ENCODE measurements at regions not wholly inside any gene's neighbourhood (a gene's known extent, or its start where the extent isn't known, plus 50 kb on each side); places are given as distances from the start of the nearest gene placed in this dataset.

GRCh38 chrX:131746491-131746968 lies 202.7 kb downstream of the OR13H1 start:
- no peak overlapping the region for H3K4me2 ChIP-seq (ENCODE audit: insufficient read depth, low read length, poor library complexity, severe bottlenecking)
- H3K18ac ChIP-seq (ENCODE audit: low read length) = no peak overlapping the region
- WGBS, 2 donors (ENCODE audit: extremely low coverage in 2 of 2, insufficient read length in 2 of 2, insufficient replicate concordance in 1 of 2) = no CpG with 5 or more reads among the region's 14 CpGs
- H3K9ac ChIP-seq (ENCODE audit: low read depth, low read length, poor library complexity) = no peak overlapping the region
- no peak overlapping the region for H3K27ac ChIP-seq (replicated peaks; ENCODE audit: low read length)
- peak overlapping the region; percentile 86 for H2AFZ ChIP-seq (ENCODE audit: low read length)
- peaks cover 0 to 4% of the 10 kb centered on the region in 2 donors for H3K9me3 ChIP-seq (replicated peaks in 1 of 2; ENCODE audit: control insufficient read depth in 2 of 2, insufficient read depth in 1 of 2, low read depth in 1 of 2, low read length in 2 of 2)
- H4K91ac ChIP-seq (ENCODE audit: low read depth, low read length, poor library complexity) = no peak overlapping the region
- no peak overlapping the region for H2BK5ac ChIP-seq (ENCODE audit: low read length)
- no peak overlapping the region for H2AK5ac ChIP-seq (ENCODE audit: low read depth, low read length)
- no peaks in the 10 kb centered on the region for H3K27me3 ChIP-seq (ENCODE audit: control insufficient read depth in 3 of 3, insufficient read depth in 3 of 3, low read depth in 1 of 3, low read length in 3 of 3)
- H3K14ac ChIP-seq (ENCODE audit: low read length) = no peak overlapping the region
- no peak overlapping the region for H2BK15ac ChIP-seq (ENCODE audit: low read length)
- H3K4me3 ChIP-seq (ENCODE audit: low read length in 2 of 2) = peak overlapping the region in 1 of 2 donors; percentile 50
- no peak overlapping the region for H4K8ac ChIP-seq (ENCODE audit: low read depth, low read length)
- peaks cover 16 to 83% of the 10 kb centered on the region in 2 donors for H3K36me3 ChIP-seq (replicated peaks in 1 of 2; ENCODE audit: control insufficient read depth in 2 of 2, insufficient read depth in 2 of 2, low read length in 2 of 2)
- no peaks in the 10 kb centered on the region for H3K79me1 ChIP-seq (ENCODE audit: low read depth, low read length)
- no peak overlapping the region for H3K4ac ChIP-seq (ENCODE audit: low read length)
- no peak overlapping the region for H2BK120ac ChIP-seq (ENCODE audit: low read depth, low read length)
- no peak overlapping the region for H3K23ac ChIP-seq (ENCODE audit: low read depth, low read length, poor library complexity)
- DNase-seq (ENCODE audit: low spot score) = no peak
- no peak overlapping the region for H2BK12ac ChIP-seq (ENCODE audit: low read length)
- H3K4me1 ChIP-seq (ENCODE audit: control insufficient read depth in 2 of 2, insufficient read depth in 1 of 2, low read depth in 1 of 2, low read length in 2 of 2) = no peaks in the 10 kb centered on the region

DNA sequence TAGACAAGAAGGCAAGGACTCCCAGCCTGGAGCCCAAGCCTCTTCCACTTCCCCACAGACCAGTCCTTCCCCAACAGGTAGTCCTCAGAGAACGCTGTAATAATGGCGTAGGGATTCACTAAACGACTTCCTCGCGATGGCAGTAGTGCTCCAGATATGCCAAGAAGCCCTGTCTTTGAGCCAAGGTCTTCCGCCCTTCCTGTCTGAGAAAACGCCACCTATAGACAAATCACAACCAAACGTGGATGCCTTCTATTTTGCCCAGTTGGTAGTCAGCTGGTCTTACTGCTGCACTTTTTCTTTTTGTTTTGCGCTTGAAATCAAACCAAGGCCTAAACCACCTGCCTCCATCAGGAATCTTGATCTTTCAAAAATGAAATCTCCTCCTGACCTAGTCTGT lies 203.3 kb downstream of the OR13H1 start:
- Histone ChIP-seq H3K27me3 (ENCODE audit: control insufficient read depth in 3 of 3, insufficient read depth in 3 of 3, low read depth in 1 of 3, low read length in 3 of 3) (no peaks in the 10 kb centered on the region), H3K4me3 (ENCODE audit: low read length in 2 of 2) (peak overlapping the region in 1 of 2 donors; percentile 50), H4K8ac (ENCODE audit: low read depth, low read length) (no peak overlapping the region), H3K9me3 (replicated peaks in 1 of 2; ENCODE audit: control insufficient read depth in 2 of 2, insufficient read depth in 1 of 2, low read depth in 1 of 2, low read length in 2 of 2) (no peaks in the 10 kb centered on the region), H3K14ac (ENCODE audit: low read length) (no peak overlapping the region), H3K4me1 (ENCODE audit: control insufficient read depth in 2 of 2, insufficient read depth in 1 of 2, low read depth in 1 of 2, low read length in 2 of 2) (no peaks in the 10 kb centered on the region), H2BK12ac (ENCODE audit: low read length) (no peak overlapping the region), H3K23ac (ENCODE audit: low read depth, low read length, poor library complexity) (no peak overlapping the region), H4K91ac (ENCODE audit: low read depth, low read length, poor library complexity) (no peak overlapping the region), H3K4me2 (ENCODE audit: insufficient read depth, low read length, poor library complexity, severe bottlenecking) (no peak overlapping the region), H3K4ac (ENCODE audit: low read length) (no peak overlapping the region), H3K27ac (replicated peaks; ENCODE audit: low read length) (no peak overlapping the region), H2AK5ac (ENCODE audit: low read depth, low read length) (no peak overlapping the region), H3K18ac (ENCODE audit: low read length) (no peak overlapping the region), H2BK15ac (ENCODE audit: low read length) (no peak overlapping the region), H3K9ac (ENCODE audit: low read depth, low read length, poor library complexity) (no peak overlapping the region), H2AFZ (ENCODE audit: low read length) (peak overlapping the region; percentile 86), H3K79me1 (ENCODE audit: low read depth, low read length) (no peaks in the 10 kb centered on the region), H2BK5ac (ENCODE audit: low read length) (no peak overlapping the region), H2BK120ac (ENCODE audit: low read depth, low read length) (no peak overlapping the region), H3K36me3 (replicated peaks in 1 of 2; ENCODE audit: control insufficient read depth in 2 of 2, insufficient read depth in 2 of 2, low read length in 2 of 2) (peaks cover 12 to 85% of the 10 kb centered on the region in 2 donors)
- no CpG with 5 or more reads among the region's 9 CpGs for WGBS, 2 donors (ENCODE audit: extremely low coverage in 2 of 2, insufficient read length in 2 of 2, insufficient replicate concordance in 1 of 2)
- DNase-seq (ENCODE audit: low spot score) = no peak

GRCh38 chrX:131752493-131753198 lies 208.8 kb downstream of the OR13H1 start:
- H3K4me1 ChIP-seq (ENCODE audit: control insufficient read depth in 2 of 2, insufficient read depth in 1 of 2, low read depth in 1 of 2, low read length in 2 of 2) = no peaks in the 10 kb centered on the region
- no peak overlapping the region for H2BK12ac ChIP-seq (ENCODE audit: low read length)
- no peak for DNase-seq (ENCODE audit: low spot score)
- no peak overlapping the region for H3K4ac ChIP-seq (ENCODE audit: low read length)
- H3K9me3 ChIP-seq (replicated peaks in 1 of 2; ENCODE audit: control insufficient read depth in 2 of 2, insufficient read depth in 1 of 2, low read depth in 1 of 2, low read length in 2 of 2) = no peaks in the 10 kb centered on the region
- peaks cover 8 to 79% of the 10 kb centered on the region in 2 donors for H3K36me3 ChIP-seq (replicated peaks in 1 of 2; ENCODE audit: control insufficient read depth in 2 of 2, insufficient read depth in 2 of 2, low read length in 2 of 2)
- H3K79me1 ChIP-seq (ENCODE audit: low read depth, low read length) = no peaks in the 10 kb centered on the region
- H3K9ac ChIP-seq (ENCODE audit: low read depth, low read length, poor library complexity) = no peak overlapping the region
- no peak overlapping the region for H2BK15ac ChIP-seq (ENCODE audit: low read length)
- no CpG with 5 or more reads among the region's 24 CpGs for WGBS, 2 donors (ENCODE audit: extremely low coverage in 2 of 2, insufficient read length in 2 of 2, insufficient replicate concordance in 1 of 2)
- no peak overlapping the region for H4K91ac ChIP-seq (ENCODE audit: low read depth, low read length, poor library complexity)
- H3K4me3 ChIP-seq (ENCODE audit: low read length in 2 of 2) = peak overlapping the region in 1 of 2 donors; percentile 50
- no peak overlapping the region for H3K4me2 ChIP-seq (ENCODE audit: insufficient read depth, low read length, poor library complexity, severe bottlenecking)
- no peak overlapping the region for H3K27ac ChIP-seq (replicated peaks; ENCODE audit: low read length)
- H2BK5ac ChIP-seq (ENCODE audit: low read length) = no peak overlapping the region
- peaks cover 0 to 4% (median 0%) of the 10 kb centered on the region in 3 experiments for H3K27me3 ChIP-seq (ENCODE audit: control insufficient read depth in 3 of 3, insufficient read depth in 3 of 3, low read depth in 1 of 3, low read length in 3 of 3)
- H2AFZ ChIP-seq (ENCODE audit: low read length) = peak overlapping the region; percentile 83
- no peak overlapping the region for H2BK120ac ChIP-seq (ENCODE audit: low read depth, low read length)
- H3K14ac ChIP-seq (ENCODE audit: low read length) = no peak overlapping the region
- no peak overlapping the region for H4K8ac ChIP-seq (ENCODE audit: low read depth, low read length)
- H3K18ac ChIP-seq (ENCODE audit: low read length) = no peak overlapping the region
- no peak overlapping the region for H2AK5ac ChIP-seq (ENCODE audit: low read depth, low read length)
- H3K23ac ChIP-seq (ENCODE audit: low read depth, low read length, poor library complexity) = no peak overlapping the region

DNA sequence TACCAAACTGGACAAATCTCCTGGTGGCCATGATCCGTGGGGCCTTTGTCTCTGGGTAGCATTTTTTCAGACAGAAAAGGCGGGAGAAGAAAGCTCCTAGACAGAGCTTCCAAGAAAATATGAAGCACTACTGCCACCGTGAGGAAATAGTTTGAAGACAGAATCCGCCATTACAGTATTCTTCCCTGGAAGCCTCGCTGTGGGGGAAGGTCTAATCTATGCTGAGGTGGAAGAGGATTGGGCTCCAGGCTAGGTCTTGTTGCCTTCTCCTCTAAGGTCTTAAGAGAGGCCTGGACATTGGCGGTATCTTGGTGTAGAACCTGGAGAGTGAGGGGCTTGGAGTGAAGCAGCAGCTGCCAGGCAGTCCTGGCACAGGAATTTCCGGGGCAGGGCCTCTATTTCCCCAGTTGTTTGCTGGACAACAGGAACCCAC lies 218.9 kb downstream of the OR13H1 start:
- Histone ChIP-seq H3K4me1 (ENCODE audit: control insufficient read depth in 2 of 2, insufficient read depth in 1 of 2, low read depth in 1 of 2, low read length in 2 of 2) (no peaks in the 10 kb centered on the region), H3K27ac (replicated peaks; ENCODE audit: low read length) (no peak overlapping the region), H3K4ac (ENCODE audit: low read length) (no peak overlapping the region), H2AK5ac (ENCODE audit: low read depth, low read length) (no peak overlapping the region), H3K27me3 (ENCODE audit: control insufficient read depth in 3 of 3, insufficient read depth in 3 of 3, low read depth in 1 of 3, low read length in 3 of 3) (no peaks in the 10 kb centered on the region), H3K23ac (ENCODE audit: low read depth, low read length, poor library complexity) (no peak overlapping the region), H3K4me3 (ENCODE audit: low read length in 2 of 2) (peak overlapping the region in 1 of 2 donors; percentile 16), H3K18ac (ENCODE audit: low read length) (no peak overlapping the region), H3K9me3 (replicated peaks in 1 of 2; ENCODE audit: control insufficient read depth in 2 of 2, insufficient read depth in 1 of 2, low read depth in 1 of 2, low read length in 2 of 2) (no peaks in the 10 kb centered on the region), H2BK5ac (ENCODE audit: low read length) (no peak overlapping the region), H3K79me1 (ENCODE audit: low read depth, low read length) (peaks cover 2% of the 10 kb centered on the region), H2BK12ac (ENCODE audit: low read length) (no peak overlapping the region), H2BK120ac (ENCODE audit: low read depth, low read length) (no peak overlapping the region), H4K8ac (ENCODE audit: low read depth, low read length) (no peak overlapping the region), H3K36me3 (replicated peaks in 1 of 2; ENCODE audit: control insufficient read depth in 2 of 2, insufficient read depth in 2 of 2, low read length in 2 of 2) (peaks cover 17 to 68% of the 10 kb centered on the region in 2 donors), H2AFZ (ENCODE audit: low read length) (peak overlapping the region; percentile 74), H3K9ac (ENCODE audit: low read depth, low read length, poor library complexity) (no peak overlapping the region), H3K14ac (ENCODE audit: low read length) (no peak overlapping the region), H4K91ac (ENCODE audit: low read depth, low read length, poor library complexity) (no peak overlapping the region), H3K4me2 (ENCODE audit: insufficient read depth, low read length, poor library complexity, severe bottlenecking) (no peak overlapping the region), H2BK15ac (ENCODE audit: low read length) (no peak overlapping the region)
- no CpG with 5 or more reads among the region's 7 CpGs for WGBS, 2 donors (ENCODE audit: extremely low coverage in 2 of 2, insufficient read length in 2 of 2, insufficient replicate concordance in 1 of 2)
- DNase-seq (ENCODE audit: low spot score) = no peak
